Duodenal mucosa (tissue), 2 donors: ENCODE measurements at regions not wholly inside any gene's neighbourhood (a gene's known extent, or its start where the extent isn't known, plus 50 kb on each side); places are given as distances from the start of the nearest gene placed in this dataset.

Experiments used
- H3K27ac ChIP-seq: one replicate; pipeline ENCODE4 v1.7.0; 2013; ENCODE audit warnings: low read depth, low read length
- H3K27me3 ChIP-seq, 2 donors: one replicate each; pipeline ENCODE4 v1.7.0; 2013; ENCODE audit warnings: low read length in 2 of 2, control low read depth in 1 of 2; ENCODE audit not compliant: insufficient read depth in 2 of 2, control insufficient read depth in 1 of 2
- H3K36me3 ChIP-seq, 2 donors: one replicate each; pipeline ENCODE4 v1.7.0; 2013; ENCODE audit warnings: low read length in 2 of 2, control low read depth in 1 of 2; ENCODE audit not compliant: insufficient read depth in 2 of 2, control insufficient read depth in 1 of 2
- H3K4me1 ChIP-seq, 2 donors: one replicate each; pipeline ENCODE4 v1.7.0; 2013; ENCODE audit warnings: low read length in 2 of 2, control low read depth in 1 of 2; ENCODE audit not compliant: insufficient read depth in 2 of 2, control insufficient read depth in 1 of 2
- H3K4me3 ChIP-seq, 2 donors: one replicate each; pipeline ENCODE4 v1.7.0; 2013; ENCODE audit warnings: low read length in 2 of 2, low read depth in 1 of 2
- H3K9ac ChIP-seq, 2 donors: one replicate each; pipeline ENCODE4 v1.7.0; 2013; ENCODE audit warnings: low read length in 2 of 2, low read depth in 1 of 2
- H3K9me3 ChIP-seq, 2 donors: one replicate each; pipeline ENCODE4 v1.7.0; 2013; ENCODE audit warnings: low read length in 2 of 2, control low read depth in 1 of 2; ENCODE audit not compliant: control insufficient read depth in 1 of 2

DNA sequence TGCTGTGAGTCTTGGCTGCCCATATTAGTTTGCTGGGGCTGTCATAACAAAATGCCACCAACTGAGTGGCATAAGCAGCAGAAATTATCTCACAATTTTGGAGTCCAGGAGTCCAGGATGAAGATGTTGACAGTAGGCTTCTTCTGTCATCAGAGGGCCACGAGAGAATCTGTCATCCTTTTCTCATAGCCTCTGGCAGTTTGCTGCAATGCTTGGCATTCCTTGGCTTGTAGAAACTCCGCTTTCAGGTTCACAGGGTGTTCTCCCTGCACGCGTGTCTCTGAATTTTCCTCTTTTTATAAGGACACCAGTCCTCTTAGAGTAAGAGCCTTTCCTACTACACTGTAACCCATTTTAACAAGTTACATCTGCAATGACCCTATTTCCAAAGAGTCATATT, 838.4 kb downstream of the TFAP2A start:
- Histone ChIP-seq H3K36me3 (no peaks in the 10 kb centered on the region), H3K9ac (no peak overlapping the region), H3K9me3 (no peaks in the 10 kb centered on the region), H3K27ac (no peak overlapping the region), H3K27me3 (no peaks in the 10 kb centered on the region), H3K4me1 (no peaks in the 10 kb centered on the region), H3K4me3 (no peak overlapping the region)

DNA sequence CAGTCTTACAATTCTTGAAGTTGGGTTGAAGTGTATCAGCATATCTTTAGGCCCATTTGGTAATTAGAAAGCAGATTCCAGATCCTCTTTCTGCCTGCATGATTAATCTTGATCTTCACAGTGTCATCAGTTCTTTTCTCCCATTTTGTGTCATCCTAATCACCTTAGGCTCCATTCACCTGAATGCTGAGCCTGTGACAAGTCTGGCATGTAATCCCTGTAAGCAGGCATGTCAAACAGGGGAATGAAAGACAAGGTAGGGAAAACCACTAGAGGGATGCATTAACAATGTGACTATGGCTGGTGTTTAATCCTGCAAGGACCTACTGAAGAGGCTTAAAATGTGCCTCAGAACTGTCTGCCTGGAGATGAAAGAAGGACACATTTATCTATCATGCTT, 848.8 kb downstream of the TFAP2A start:
- H3K9ac ChIP-seq: no peak overlapping the region
- no peak overlapping the region for H3K27ac ChIP-seq
- H3K27me3 ChIP-seq: no peaks in the 10 kb centered on the region

DNA sequence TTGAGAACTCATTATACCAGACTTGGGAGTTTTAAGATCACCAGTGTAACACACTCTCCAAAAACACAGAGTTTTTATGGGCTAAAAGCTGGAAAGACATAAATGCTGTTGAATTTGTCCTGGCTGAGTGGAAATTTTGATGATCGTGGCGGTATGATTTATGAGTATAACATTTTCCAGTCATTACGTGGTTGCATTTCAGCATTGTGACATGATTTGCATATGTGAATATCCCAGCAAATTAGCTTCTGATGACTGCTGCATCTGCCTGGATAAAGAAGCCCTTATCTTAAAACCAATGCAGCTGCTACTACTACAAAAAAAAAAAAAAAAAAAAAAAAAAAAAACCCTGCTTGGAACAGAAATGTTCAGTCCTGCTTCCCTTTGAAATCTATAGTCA, 850.9 kb downstream of the TFAP2A start:
- H3K4me1 ChIP-seq: no peaks in the 10 kb centered on the region
- no peak overlapping the region for H3K9ac ChIP-seq
- no peaks in the 10 kb centered on the region for H3K27me3 ChIP-seq
- H3K27ac ChIP-seq: no peak overlapping the region
- no peaks in the 10 kb centered on the region for H3K9me3 ChIP-seq
- H3K36me3 ChIP-seq: no peaks in the 10 kb centered on the region
- H3K4me3 ChIP-seq: no peak overlapping the region

More for the DNA sequence above, 848.8 kb downstream of the TFAP2A start:
- Histone ChIP-seq H3K36me3 (no peaks in the 10 kb centered on the region), H3K9me3 (no peaks in the 10 kb centered on the region), H3K4me1 (no peaks in the 10 kb centered on the region), H3K4me3 (no peak overlapping the region)

DNA sequence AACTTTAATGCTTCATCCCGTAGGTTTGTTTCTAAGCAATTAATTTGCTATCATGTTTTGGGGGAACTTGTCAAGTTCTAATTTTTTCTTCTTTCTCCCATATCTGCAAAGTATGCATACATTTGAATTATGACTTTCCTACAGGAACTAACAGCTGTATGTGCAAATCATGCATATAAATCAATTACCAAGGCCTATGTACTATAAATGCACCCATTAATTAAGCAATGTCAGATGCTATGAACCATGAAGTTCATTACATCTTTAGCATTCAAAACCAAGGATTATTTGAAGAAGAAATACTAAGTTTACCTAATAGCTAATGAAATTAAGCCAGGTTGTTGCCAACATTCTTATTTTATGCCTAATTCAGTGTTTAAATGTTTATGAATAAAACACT, 851.3 kb downstream of the TFAP2A start:
- Histone ChIP-seq H3K4me3 (no peak overlapping the region), H3K4me1 (no peaks in the 10 kb centered on the region), H3K36me3 (no peaks in the 10 kb centered on the region), H3K27ac (no peak overlapping the region), H3K27me3 (no peaks in the 10 kb centered on the region), H3K9ac (no peak overlapping the region), H3K9me3 (no peaks in the 10 kb centered on the region)

DNA sequence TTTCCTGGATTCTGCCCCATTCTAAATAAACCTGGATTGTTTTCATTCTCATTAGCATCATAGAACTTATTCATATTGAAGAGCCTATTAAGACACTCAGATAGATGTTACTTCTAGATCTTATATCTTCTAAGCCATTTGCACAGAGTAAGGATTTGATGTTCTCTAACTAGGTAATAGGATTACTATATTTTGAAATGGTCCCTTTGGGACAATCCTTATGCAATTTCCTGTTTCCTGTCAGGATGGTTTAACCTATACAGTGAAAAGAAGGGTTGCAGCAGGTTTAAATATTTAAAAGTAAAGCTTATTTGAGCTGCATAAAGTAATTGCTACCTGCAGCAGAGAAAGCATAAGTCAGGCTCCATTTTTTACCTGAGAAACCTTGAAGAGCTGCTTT, 860.1 kb downstream of the TFAP2A start:
- Histone ChIP-seq H3K9me3 (peaks cover 3 to 10% of the 10 kb centered on the region in 2 donors), H3K27ac (no peak overlapping the region), H3K4me1 (no peaks in the 10 kb centered on the region), H3K9ac (no peak overlapping the region), H3K4me3 (no peak overlapping the region), H3K27me3 (no peaks in the 10 kb centered on the region), H3K36me3 (no peaks in the 10 kb centered on the region)

GRCh38 chr6:9554323-9554722, 860.6 kb downstream of the TFAP2A start:
- Histone ChIP-seq H3K27ac (no peak overlapping the region), H3K4me1 (no peaks in the 10 kb centered on the region), H3K9ac (no peak overlapping the region), H3K4me3 (no peak overlapping the region), H3K9me3 (peaks cover 3 to 10% of the 10 kb centered on the region in 2 donors), H3K27me3 (no peaks in the 10 kb centered on the region), H3K36me3 (no peaks in the 10 kb centered on the region)

DNA sequence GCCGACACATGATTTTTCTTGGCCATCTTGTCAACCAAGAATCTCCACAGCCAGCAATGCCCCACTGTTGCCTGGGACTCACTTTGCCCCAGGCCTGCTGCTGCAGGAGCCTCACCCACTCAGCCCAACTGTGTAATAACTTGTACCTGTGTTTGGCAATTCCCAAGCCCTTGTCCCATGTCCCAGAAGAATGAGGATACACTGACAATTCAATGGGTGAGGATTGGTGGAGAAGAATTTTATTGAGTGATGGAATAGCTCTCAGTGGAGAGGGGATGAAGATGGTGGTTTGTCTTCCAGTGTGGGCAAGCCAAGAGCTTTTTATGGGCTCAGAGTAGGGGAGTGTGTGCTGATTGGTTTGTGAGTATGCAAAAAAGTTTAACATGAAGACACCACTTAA, 861.9 kb downstream of the TFAP2A start:
- Histone ChIP-seq H3K4me3 (no peak overlapping the region), H3K4me1 (no peaks in the 10 kb centered on the region), H3K9ac (no peak overlapping the region), H3K36me3 (no peaks in the 10 kb centered on the region), H3K27me3 (no peaks in the 10 kb centered on the region), H3K9me3 (peaks cover 3 to 10% of the 10 kb centered on the region in 2 donors), H3K27ac (no peak overlapping the region)

DNA sequence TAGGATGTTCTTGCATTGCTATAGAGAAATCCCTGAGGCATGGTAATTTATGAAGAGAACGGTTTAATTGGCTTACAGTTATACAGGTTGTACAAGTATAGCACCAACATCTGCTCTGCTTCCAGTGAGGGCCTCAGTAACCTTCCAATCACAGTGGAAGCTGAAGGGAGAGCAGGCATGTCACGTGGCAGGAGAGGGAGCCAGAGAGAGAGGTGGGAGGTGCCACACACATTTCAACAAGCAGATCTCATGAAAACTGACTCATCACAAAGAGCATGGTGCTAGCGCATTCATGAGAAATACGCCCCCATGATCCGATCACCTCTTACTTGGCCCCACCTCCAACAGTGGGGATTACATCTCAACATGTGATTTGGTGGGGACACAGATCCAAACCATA, 871.2 kb downstream of the TFAP2A start:
- H3K36me3 ChIP-seq: no peaks in the 10 kb centered on the region
- H3K4me3 ChIP-seq: no peak overlapping the region
- no peak overlapping the region for H3K9ac ChIP-seq
- no peaks in the 10 kb centered on the region for H3K4me1 ChIP-seq
- H3K27ac ChIP-seq: no peak overlapping the region
- H3K9me3 ChIP-seq: no peaks in the 10 kb centered on the region
- H3K27me3 ChIP-seq: no peaks in the 10 kb centered on the region

- Histone ChIP-seq H3K27ac (no peak overlapping the region), H3K36me3 (no peaks in the 10 kb centered on the region), H3K27me3 (no peaks in the 10 kb centered on the region), H3K4me1 (no peaks in the 10 kb centered on the region), H3K9ac (no peak overlapping the region), H3K9me3 (no peaks in the 10 kb centered on the region), H3K4me3 (no peak overlapping the region)
Observed at GRCh38 chr6:9540534-9541126, 874.2 kb downstream of the TFAP2A start.

- Histone ChIP-seq H3K27me3 (no peaks in the 10 kb centered on the region), H3K4me3 (no peak overlapping the region), H3K4me1 (no peaks in the 10 kb centered on the region), H3K9ac (no peak overlapping the region), H3K9me3 (no peaks in the 10 kb centered on the region), H3K27ac (no peak overlapping the region), H3K36me3 (no peaks in the 10 kb centered on the region)
Observed at GRCh38 chr6:9540126-9540525, 874.7 kb downstream of the TFAP2A start.

GRCh38 chr6:9539231-9539755, 875.6 kb downstream of the TFAP2A start:
- Histone ChIP-seq H3K27me3 (no peaks in the 10 kb centered on the region), H3K36me3 (no peaks in the 10 kb centered on the region), H3K9ac (no peak overlapping the region), H3K4me1 (no peaks in the 10 kb centered on the region), H3K9me3 (no peaks in the 10 kb centered on the region), H3K27ac (no peak overlapping the region), H3K4me3 (no peak overlapping the region)
